Mesenchymal stem cell (in vitro differentiated cells and primary cell): ENCODE measurements at regions not wholly inside any gene's neighbourhood (a gene's known extent, or its start where the extent isn't known, plus 50 kb on each side); places are given as distances from the start of the nearest gene placed in this dataset.

Experiments used
- DNase-seq: peaks from one replicate; pipeline ENCODE4 v3.0.0-alpha.2; 2013
- H2AFZ ChIP-seq: one replicate; pipeline ENCODE4 v1.6.1; 2013; ENCODE audit warnings: low read depth, mild to moderate bottlenecking, control low read depth, inconsistent platforms, low read length, moderate library complexity
- H2AK5ac ChIP-seq: 2 replicates; pipeline ENCODE4 v1.6.1; 2013; ENCODE audit warnings: low read length, moderate library complexity, mild to moderate bottlenecking, inconsistent platforms; ENCODE audit not compliant: severe bottlenecking
- H2BK120ac ChIP-seq: one replicate; pipeline ENCODE4 v1.6.1; 2013; ENCODE audit warnings: low read depth, mild to moderate bottlenecking, inconsistent platforms, low read length, moderate library complexity
- H2BK12ac ChIP-seq, 2 experiments: one replicate each; pipeline ENCODE4 v1.6.1; 2013; ENCODE audit warnings: inconsistent platforms in 2 of 2, low read length in 2 of 2, mild to moderate bottlenecking in 2 of 2, moderate library complexity in 2 of 2, control low read depth in 1 of 2
- H2BK15ac ChIP-seq: one replicate; pipeline ENCODE4 v1.6.1; 2013; ENCODE audit warnings: mild to moderate bottlenecking, low read depth, inconsistent platforms; ENCODE audit not compliant: poor library complexity, severe bottlenecking
- H2BK5ac ChIP-seq: 2 replicates; pipeline ENCODE4 v1.6.1; 2013; ENCODE audit warnings: low read depth, mild to moderate bottlenecking, low read length, control low read depth, inconsistent platforms; ENCODE audit not compliant: poor library complexity, severe bottlenecking
- H3K14ac ChIP-seq, 2 experiments: one replicate each; pipeline ENCODE4 v1.6.1; 2013; ENCODE audit warnings: inconsistent platforms in 2 of 2, low read length in 2 of 2, control low read depth in 1 of 2, mild to moderate bottlenecking in 1 of 2, moderate library complexity in 1 of 2
- H3K18ac ChIP-seq, 2 experiments: one replicate each; pipeline ENCODE4 v1.6.1; 2013; ENCODE audit warnings: inconsistent platforms in 2 of 2, low read length in 2 of 2, control low read depth in 1 of 2, low read depth in 1 of 2, mild to moderate bottlenecking in 1 of 2
- H3K23ac ChIP-seq, 2 experiments: one replicate each; pipeline ENCODE4 v1.6.1; 2013; ENCODE audit warnings: inconsistent platforms in 2 of 2, low read length in 2 of 2, mild to moderate bottlenecking in 2 of 2, moderate library complexity in 2 of 2, control low read depth in 1 of 2
- H3K27ac ChIP-seq: 2 replicates; pipeline ENCODE4 v1.5.1; 2013; ENCODE audit warnings: mild to moderate bottlenecking, moderate library complexity, low read length, control low read depth, inconsistent platforms; ENCODE audit not compliant: poor library complexity, severe bottlenecking
- H3K27me3 ChIP-seq, 2 experiments: 2 replicates each; pipeline versions ENCODE4 v1.6.1 to v1.7.0; 2013; ENCODE audit warnings: low read length in 2 of 2, mild to moderate bottlenecking in 2 of 2, moderate library complexity in 2 of 2, control low read depth in 1 of 2, inconsistent platforms in 1 of 2; ENCODE audit not compliant: control insufficient read depth in 1 of 2, insufficient read depth in 1 of 2
- H3K36me3 ChIP-seq, 2 experiments: 2 replicates each; pipeline versions ENCODE4 v1.6.1 to v1.7.0; 2013; ENCODE audit warnings: low read length in 2 of 2, control low read depth in 1 of 2, inconsistent platforms in 1 of 2, low read depth in 1 of 2, mild to moderate bottlenecking in 1 of 2; ENCODE audit not compliant: insufficient read depth in 2 of 2, control insufficient read depth in 1 of 2
- H3K4ac ChIP-seq, 2 experiments: one replicate each; pipeline ENCODE4 v1.6.1; 2013; ENCODE audit warnings: inconsistent platforms in 2 of 2, low read length in 2 of 2, mild to moderate bottlenecking in 2 of 2, moderate library complexity in 2 of 2, control low read depth in 1 of 2, low read depth in 1 of 2
- H3K4me1 ChIP-seq: 2 replicates; pipeline ENCODE4 v1.6.1; 2013; ENCODE audit warnings: low read depth, low read length, control low read depth; ENCODE audit not compliant: control insufficient read depth, insufficient read depth
- H3K4me2 ChIP-seq: 2 replicates; pipeline ENCODE4 v1.6.1; 2013; ENCODE audit warnings: low read length, mild to moderate bottlenecking, inconsistent platforms; ENCODE audit not compliant: poor library complexity, severe bottlenecking
- H3K4me3 ChIP-seq, 2 experiments: 2 replicates each; pipeline versions ENCODE4 v1.5.1 to v1.7.0; 2013; ENCODE audit warnings: low read length in 2 of 2, mild to moderate bottlenecking in 2 of 2, control low read depth in 1 of 2, low read depth in 1 of 2; ENCODE audit not compliant: insufficient read depth in 1 of 2
- H3K79me1 ChIP-seq: replicated peaks from 2 replicates; pipeline ENCODE4 v1.6.1; 2013; ENCODE audit warnings: mild to moderate bottlenecking, control low read depth, low read length, inconsistent platforms; ENCODE audit not compliant: poor library complexity, severe bottlenecking
- H3K9ac ChIP-seq: 2 replicates; pipeline ENCODE4 v1.7.0; 2013; ENCODE audit warnings: mild to moderate bottlenecking, low read length, moderate library complexity
- H3K9me3 ChIP-seq: 2 replicates; pipeline ENCODE4 v1.7.0; 2013; ENCODE audit warnings: mild to moderate bottlenecking, low read length; ENCODE audit not compliant: control insufficient read depth
- H4K8ac ChIP-seq: one replicate; pipeline ENCODE4 v1.6.1; 2013; ENCODE audit warnings: inconsistent platforms, mild to moderate bottlenecking, low read length, moderate library complexity
- H4K91ac ChIP-seq: one replicate; pipeline ENCODE4 v1.6.1; 2013; ENCODE audit warnings: mild to moderate bottlenecking, low read length, inconsistent platforms
- WGBS: methylation state at CpG from one replicate; pipeline ENCODE4 v1.1.7; 2013; ENCODE audit warnings: mixed read lengths; 5-methylcytosine and 5-hydroxymethylcytosine counted together

DNA sequence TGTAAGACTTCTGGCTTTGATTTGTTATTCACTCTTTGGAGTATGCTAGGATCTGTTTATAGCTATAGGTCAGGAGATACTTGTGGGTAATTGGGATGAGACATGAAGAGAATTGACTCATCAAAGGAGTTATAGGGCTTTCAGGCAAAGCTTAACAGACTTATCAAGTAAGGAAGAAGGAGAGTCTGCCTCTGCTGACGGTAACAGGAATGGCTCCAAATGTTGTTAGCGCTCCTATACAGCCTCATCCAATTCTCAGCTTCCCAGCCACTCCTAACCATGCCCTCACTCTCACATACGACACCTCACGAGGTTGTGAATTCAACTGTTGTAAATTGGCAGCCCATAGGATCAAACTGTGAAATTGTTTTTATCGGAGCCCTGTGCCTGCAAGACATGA lies 140.5 kb downstream of the KCNA5 start:
- Histone ChIP-seq H3K9ac (no peak overlapping the region), H4K91ac (no peak overlapping the region), H2BK5ac (no peak overlapping the region), H2BK120ac (no peak overlapping the region), H3K4ac (no peak overlapping the region), H3K9me3 (no peaks in the 10 kb centered on the region), H2AK5ac (no peak overlapping the region), H4K8ac (no peak overlapping the region), H3K4me2 (no peak overlapping the region), H3K27ac (no peak overlapping the region), H3K4me1 (no peaks in the 10 kb centered on the region), H3K36me3 (no peaks in the 10 kb centered on the region), H3K14ac (no peak overlapping the region), H3K79me1 (no peaks in the 10 kb centered on the region), H2AFZ (no peak overlapping the region), H3K23ac (no peak overlapping the region), H3K4me3 (no peak overlapping the region), H2BK12ac (no peak overlapping the region), H3K18ac (no peak overlapping the region), H2BK15ac (no peak overlapping the region), H3K27me3 (peaks cover 0 to 9% of the 10 kb centered on the region in 2 experiments)
- WGBS: 54% methylated on average over 5 of the region's 5 CpGs
- DNase-seq: no peak

DNA sequence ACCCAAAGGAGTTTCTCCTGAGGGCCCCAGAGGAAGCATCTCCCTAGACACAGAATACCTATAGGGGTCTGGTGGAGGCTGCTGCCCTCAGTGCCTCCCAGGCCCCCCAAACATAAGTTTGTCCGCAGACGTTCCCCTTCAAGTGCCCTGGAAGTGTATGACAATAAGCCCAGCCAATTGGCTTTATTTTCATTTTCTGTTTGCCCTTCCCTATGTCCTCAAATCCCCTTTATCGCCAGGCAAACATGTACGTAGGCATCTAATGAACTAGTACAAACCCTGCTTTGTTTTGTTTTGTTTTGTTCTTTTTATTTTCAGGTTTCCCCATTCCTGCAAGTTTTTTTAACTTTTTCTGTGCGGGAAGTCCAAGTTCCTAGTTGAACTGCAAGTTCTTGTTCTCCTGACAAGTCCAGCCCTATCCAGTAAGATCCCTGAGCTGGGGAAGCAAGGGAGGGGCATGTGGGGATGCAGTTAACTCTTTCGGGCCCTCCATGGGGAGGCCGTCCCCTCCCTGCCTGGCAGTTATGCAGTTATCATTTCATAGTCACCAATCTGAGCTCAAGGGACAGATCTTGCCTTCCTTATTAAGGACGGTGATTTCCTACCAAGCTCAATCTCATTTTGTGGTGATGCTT lies 141.9 kb downstream of the KCNA5 start:
- no peak overlapping the region for H4K91ac ChIP-seq
- no peaks in the 10 kb centered on the region for H3K36me3 ChIP-seq
- WGBS: 80% methylated on average over 6 of the region's 8 CpGs
- no peaks in the 10 kb centered on the region for H3K4me1 ChIP-seq
- H2BK12ac ChIP-seq: no peak overlapping the region
- no peak overlapping the region for H2BK120ac ChIP-seq
- no peaks in the 10 kb centered on the region for H3K79me1 ChIP-seq
- H3K4me3 ChIP-seq: peak overlapping the region in 1 of 2 experiments; percentile 64
- H3K4ac ChIP-seq: no peak overlapping the region
- H3K27me3 ChIP-seq: no peaks in the 10 kb centered on the region
- no peak overlapping the region for H3K27ac ChIP-seq
- H3K14ac ChIP-seq: no peak overlapping the region
- H3K9ac ChIP-seq: peak overlapping the region; percentile 70
- H3K9me3 ChIP-seq: no peaks in the 10 kb centered on the region
- H3K23ac ChIP-seq: no peak overlapping the region
- no peak overlapping the region for H2BK15ac ChIP-seq
- H4K8ac ChIP-seq: no peak overlapping the region
- no peak overlapping the region for H3K4me2 ChIP-seq
- no peak for DNase-seq
- H2BK5ac ChIP-seq: no peak overlapping the region
- no peak overlapping the region for H2AFZ ChIP-seq
- no peak overlapping the region for H3K18ac ChIP-seq
- H2AK5ac ChIP-seq: no peak overlapping the region

GRCh38 chr12:5186715-5187114 lies 143.0 kb downstream of the KCNA5 start:
- no peaks in the 10 kb centered on the region for H3K79me1 ChIP-seq
- no peaks in the 10 kb centered on the region for H3K36me3 ChIP-seq
- no peak overlapping the region for H4K8ac ChIP-seq
- H2AFZ ChIP-seq: no peak overlapping the region
- no peak for DNase-seq
- H2AK5ac ChIP-seq: no peak overlapping the region
- no peak overlapping the region for H2BK12ac ChIP-seq
- no peak overlapping the region for H3K4ac ChIP-seq
- H3K4me3 ChIP-seq: no peak overlapping the region
- 67% methylated on average over 1 of the region's 4 CpGs for WGBS
- peaks cover 0 to 4% of the 10 kb centered on the region in 2 experiments for H3K27me3 ChIP-seq
- H3K27ac ChIP-seq: no peak overlapping the region
- H3K18ac ChIP-seq: no peak overlapping the region
- no peaks in the 10 kb centered on the region for H3K4me1 ChIP-seq
- H3K9ac ChIP-seq: no peak overlapping the region
- H4K91ac ChIP-seq: no peak overlapping the region
- H3K9me3 ChIP-seq: no peaks in the 10 kb centered on the region
- no peak overlapping the region for H3K23ac ChIP-seq
- no peak overlapping the region for H2BK120ac ChIP-seq
- H3K14ac ChIP-seq: no peak overlapping the region
- H3K4me2 ChIP-seq: no peak overlapping the region
- no peak overlapping the region for H2BK5ac ChIP-seq
- H2BK15ac ChIP-seq: no peak overlapping the region

GRCh38 chr12:5187136-5187535 lies 143.5 kb downstream of the KCNA5 start:
- Histone ChIP-seq H2BK5ac (no peak overlapping the region), H3K9ac (no peak overlapping the region), H2AFZ (no peak overlapping the region), H3K14ac (no peak overlapping the region), H3K18ac (no peak overlapping the region), H3K23ac (no peak overlapping the region), H2BK12ac (no peak overlapping the region), H3K27ac (no peak overlapping the region), H3K4me2 (no peak overlapping the region), H2BK120ac (no peak overlapping the region), H3K9me3 (no peaks in the 10 kb centered on the region), H3K4me1 (no peaks in the 10 kb centered on the region), H3K4me3 (no peak overlapping the region), H4K8ac (no peak overlapping the region), H2AK5ac (no peak overlapping the region), H3K27me3 (peaks cover 0 to 4% of the 10 kb centered on the region in 2 experiments), H3K36me3 (no peaks in the 10 kb centered on the region), H3K4ac (no peak overlapping the region), H4K91ac (no peak overlapping the region), H3K79me1 (no peaks in the 10 kb centered on the region), H2BK15ac (no peak overlapping the region)
- WGBS: 96% methylated on average over 2 of the region's 2 CpGs
- no peak for DNase-seq
